Ascending aorta (tissue), 2 donors: ENCODE measurements at regions not wholly inside any gene's neighbourhood (a gene's known extent, or its start where the extent isn't known, plus 50 kb on each side); places are given as distances from the start of the nearest gene placed in this dataset.

ENCODE experiments used
- DNase-seq, 2 donors: peaks; one replicate each; pipeline ENCODE4 v3.0.0-alpha.2; 2019; ENCODE audit warnings: low spot score in 2 of 2
- H3K27ac ChIP-seq, 2 donors: fragments of 200-600 bp; sonication (generic); one replicate each; pipeline ENCODE4 v1.5.1; 2016 to 2017; ENCODE audit warnings: mild to moderate bottlenecking in 1 of 2
- H3K27me3 ChIP-seq: fragments of 200-600 bp; sonication (generic); one replicate; pipeline ENCODE4 v1.5.1; 2017
- H3K36me3 ChIP-seq, 2 donors: fragments of 200-600 bp; sonication (generic); one replicate each; pipeline ENCODE4 v1.5.1; 2016
- H3K4me1 ChIP-seq, 2 donors: fragments of 200-600 bp; sonication (generic); one replicate each; pipeline ENCODE4 v1.5.1; 2016 to 2017; ENCODE audit warnings: mild to moderate bottlenecking in 1 of 2
- H3K4me3 ChIP-seq, 2 donors: fragments of 200-600 bp; sonication (generic); one replicate each; pipeline ENCODE4 v1.5.1; 2016 to 2017; ENCODE audit warnings: mild to moderate bottlenecking in 1 of 2
- H3K9me3 ChIP-seq, 2 donors: fragments of 200-600 bp; sonication (generic); one replicate each; pipeline ENCODE4 v1.5.1; 2016
- intact Hi-C: fragments of 100-400 bp; cut with DNase I; formaldehyde crosslinking; loops from one replicate; pipeline ENCODE4 v1.15.1; 2023
- TF ChIP-seq, protein P1 (sequence below), 3 experiments: fragments of 200-600 bp in 2 of 3; fragments of 450-650 bp in 1 of 3; sonication (generic) in 2 of 3; IDR thresholded peaks; one replicate each; pipeline ENCODE4 v1.5.1; 2016 to 2019; ENCODE audit warnings: antibody characterized with exemption in 3 of 3, mild to moderate bottlenecking in 1 of 3, moderate library complexity in 1 of 3

DNA sequence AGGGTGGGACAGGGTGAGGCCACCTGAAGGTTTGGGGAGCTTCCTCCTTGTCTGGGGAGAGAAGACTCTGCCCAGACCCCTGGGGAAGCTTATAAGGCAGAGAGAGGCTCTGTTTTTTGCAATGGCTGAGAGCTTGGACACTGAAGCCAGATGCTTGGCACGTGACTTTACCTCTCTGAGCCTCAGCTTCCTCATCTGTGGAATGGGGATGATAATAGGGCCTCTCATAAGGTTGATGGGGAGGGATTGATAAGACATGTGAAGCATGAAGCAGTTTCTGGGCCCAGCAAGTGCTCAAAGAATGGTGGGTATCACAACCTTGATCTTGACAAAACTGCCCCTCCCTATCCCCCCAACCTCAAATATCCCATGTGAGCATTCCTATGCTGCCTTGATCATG, 195.4 kb upstream of the LHX5 start:
- Histone ChIP-seq H3K27ac (no peak overlapping the region), H3K27me3 (no peaks in the 10 kb centered on the region), H3K9me3 (no peaks in the 10 kb centered on the region), H3K4me1 (no peaks in the 10 kb centered on the region), H3K4me3 (no peak overlapping the region), H3K36me3 (no peaks in the 10 kb centered on the region)
- intact Hi-C loops, result no loop called here
- TF ChIP-seq, protein P1, sequence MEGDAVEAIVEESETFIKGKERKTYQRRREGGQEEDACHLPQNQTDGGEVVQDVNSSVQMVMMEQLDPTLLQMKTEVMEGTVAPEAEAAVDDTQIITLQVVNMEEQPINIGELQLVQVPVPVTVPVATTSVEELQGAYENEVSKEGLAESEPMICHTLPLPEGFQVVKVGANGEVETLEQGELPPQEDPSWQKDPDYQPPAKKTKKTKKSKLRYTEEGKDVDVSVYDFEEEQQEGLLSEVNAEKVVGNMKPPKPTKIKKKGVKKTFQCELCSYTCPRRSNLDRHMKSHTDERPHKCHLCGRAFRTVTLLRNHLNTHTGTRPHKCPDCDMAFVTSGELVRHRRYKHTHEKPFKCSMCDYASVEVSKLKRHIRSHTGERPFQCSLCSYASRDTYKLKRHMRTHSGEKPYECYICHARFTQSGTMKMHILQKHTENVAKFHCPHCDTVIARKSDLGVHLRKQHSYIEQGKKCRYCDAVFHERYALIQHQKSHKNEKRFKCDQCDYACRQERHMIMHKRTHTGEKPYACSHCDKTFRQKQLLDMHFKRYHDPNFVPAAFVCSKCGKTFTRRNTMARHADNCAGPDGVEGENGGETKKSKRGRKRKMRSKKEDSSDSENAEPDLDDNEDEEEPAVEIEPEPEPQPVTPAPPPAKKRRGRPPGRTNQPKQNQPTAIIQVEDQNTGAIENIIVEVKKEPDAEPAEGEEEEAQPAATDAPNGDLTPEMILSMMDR (IDR thresholded peaks at IDR 0.05), result no peak
- no peak for DNase-seq

DNA sequence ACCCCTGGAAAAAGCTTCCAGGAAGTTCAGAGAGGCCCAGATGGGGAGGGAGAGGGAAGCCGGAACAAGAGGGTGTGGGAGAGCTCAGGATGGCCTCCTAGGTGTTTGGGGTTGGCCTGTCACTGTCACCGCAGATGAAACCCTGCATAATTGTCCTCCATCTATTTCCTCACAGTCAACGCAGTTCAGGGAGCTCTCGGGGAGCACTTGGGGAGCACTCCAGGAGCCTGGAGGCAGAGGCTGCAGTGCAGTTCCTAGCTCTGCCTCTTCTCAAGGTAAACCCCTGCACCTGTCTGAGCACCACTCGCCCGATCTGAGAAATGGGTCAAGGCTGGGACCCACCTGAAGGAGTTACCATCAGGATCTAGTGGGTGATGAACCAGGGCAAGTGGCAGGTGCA, 194.6 kb upstream of the LHX5 start:
- TF ChIP-seq, protein P1 (IDR thresholded peaks at IDR 0.05), result no peak
- no peak overlapping the region for H3K27ac ChIP-seq
- H3K9me3 ChIP-seq, result no peaks in the 10 kb centered on the region
- H3K4me1 ChIP-seq, result no peaks in the 10 kb centered on the region
- H3K36me3 ChIP-seq, result no peaks in the 10 kb centered on the region
- no peak for DNase-seq
- intact Hi-C loops, result no loop called here
- H3K4me3 ChIP-seq, result no peak overlapping the region
- no peaks in the 10 kb centered on the region for H3K27me3 ChIP-seq

DNA sequence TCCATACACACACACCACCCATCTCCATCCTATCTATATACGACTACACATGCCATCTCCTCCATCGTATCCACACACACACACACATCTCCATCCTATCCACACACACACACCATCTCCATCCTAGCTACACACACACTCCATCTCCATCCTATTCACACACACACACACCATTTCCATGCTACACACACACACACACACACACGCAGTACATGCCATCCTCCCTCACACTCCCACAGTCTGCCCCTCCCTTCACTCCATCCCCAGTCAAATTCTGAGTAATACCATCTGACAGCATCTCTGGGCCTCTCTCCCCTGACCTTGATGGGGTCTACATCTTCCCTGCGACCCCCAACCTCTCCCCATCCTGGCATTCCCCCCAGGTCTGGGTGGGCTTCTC, 193.8 kb upstream of the LHX5 start:
- Histone ChIP-seq H3K4me1 (no peaks in the 10 kb centered on the region), H3K9me3 (no peaks in the 10 kb centered on the region), H3K27me3 (no peaks in the 10 kb centered on the region), H3K27ac (no peak overlapping the region), H3K36me3 (no peaks in the 10 kb centered on the region), H3K4me3 (no peak overlapping the region)
- intact Hi-C loops, result no loop called here
- DNase-seq, result no peak
- TF ChIP-seq, protein P1 (IDR thresholded peaks at IDR 0.05), result no peak

DNA sequence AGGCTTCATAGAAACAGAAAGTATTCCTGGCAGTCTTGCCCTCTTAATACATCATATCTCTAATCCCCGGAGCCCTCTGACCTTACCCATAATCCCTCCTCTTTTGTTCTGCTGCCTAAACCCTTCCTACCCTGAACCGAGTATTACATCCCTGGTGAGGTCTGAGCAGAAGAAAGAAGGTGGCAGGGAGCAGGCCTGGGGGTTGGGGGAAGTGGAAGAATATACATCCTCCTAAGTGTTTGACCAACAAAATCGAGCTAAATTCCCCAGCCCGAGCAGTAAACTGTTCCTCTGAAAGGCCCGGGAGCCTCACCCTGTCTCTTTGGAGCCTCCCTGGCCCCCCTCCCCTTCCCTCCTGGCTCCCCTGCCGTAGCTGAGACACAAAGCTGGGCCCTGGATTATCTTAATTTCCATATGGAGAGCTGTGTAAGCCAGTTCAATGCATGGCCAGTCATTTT, 192.6 kb upstream of the LHX5 start:
- Histone ChIP-seq H3K4me1 (no peaks in the 10 kb centered on the region), H3K9me3 (no peaks in the 10 kb centered on the region), H3K27me3 (no peaks in the 10 kb centered on the region), H3K27ac (no peak overlapping the region), H3K4me3 (no peak overlapping the region), H3K36me3 (no peaks in the 10 kb centered on the region)
- TF ChIP-seq, protein P1 (IDR thresholded peaks at IDR 0.05), result no peak
- intact Hi-C loops, result no loop called here
- DNase-seq, result no peak

DNA sequence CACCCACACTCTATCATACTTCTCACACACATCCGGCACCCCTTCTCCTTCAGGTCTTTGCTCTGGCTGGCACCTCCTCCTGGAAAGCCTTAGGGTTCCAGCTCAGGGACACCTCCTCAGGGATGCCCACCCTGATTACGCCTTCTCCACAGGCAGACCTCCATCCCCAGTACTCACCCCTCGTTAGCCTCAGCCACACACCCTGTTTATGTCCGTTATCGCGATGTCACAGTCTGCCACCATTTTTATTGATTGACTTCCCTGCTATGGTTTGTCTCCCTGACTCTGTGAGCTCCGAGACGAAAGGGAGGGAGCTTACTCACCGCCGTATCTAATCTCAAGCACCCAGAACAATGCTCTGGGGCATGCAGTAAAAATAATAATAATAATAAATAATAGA, 191.7 kb upstream of the LHX5 start:
- Histone ChIP-seq H3K27ac (no peak overlapping the region), H3K27me3 (no peaks in the 10 kb centered on the region), H3K36me3 (no peaks in the 10 kb centered on the region), H3K4me1 (no peaks in the 10 kb centered on the region), H3K9me3 (no peaks in the 10 kb centered on the region), H3K4me3 (no peak overlapping the region)
- no peak for DNase-seq
- TF ChIP-seq, protein P1 (IDR thresholded peaks at IDR 0.05), result no peak
- intact Hi-C loops, result no loop called here

DNA sequence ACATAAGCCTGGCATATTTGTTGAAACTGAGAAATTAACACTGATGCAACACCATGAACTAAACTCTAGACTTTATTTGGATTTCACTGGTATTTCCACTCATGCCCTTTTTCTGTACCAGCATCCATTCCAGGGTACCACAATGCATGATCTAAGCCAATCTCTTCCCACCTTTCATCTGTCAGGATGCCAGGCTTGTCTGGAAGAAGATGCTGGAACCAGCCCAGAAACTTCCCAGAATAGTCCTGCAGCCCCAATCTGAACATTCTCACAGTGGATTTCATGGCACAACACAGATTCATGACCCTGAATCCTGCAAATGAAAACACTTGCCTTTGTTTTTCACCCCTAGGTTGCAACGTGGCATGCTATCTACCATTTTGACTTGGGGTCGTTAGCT, 189.3 kb upstream of the LHX5 start:
- H3K9me3 ChIP-seq, result no peaks in the 10 kb centered on the region
- no peaks in the 10 kb centered on the region for H3K4me1 ChIP-seq
- H3K27me3 ChIP-seq, result no peaks in the 10 kb centered on the region
- DNase-seq, result no peak
- H3K27ac ChIP-seq, result no peak overlapping the region
- intact Hi-C loops, result no loop called here
- H3K36me3 ChIP-seq, result no peaks in the 10 kb centered on the region
- H3K4me3 ChIP-seq, result no peak overlapping the region
- TF ChIP-seq, protein P1 (IDR thresholded peaks at IDR 0.05), result no peak
